OCI-LY7 (cell line): ENCODE measurements at regions not wholly inside any gene's neighbourhood (a gene's known extent, or its start where the extent isn't known, plus 50 kb on each side); places are given as distances from the start of the nearest gene placed in this dataset.

ENCODE experiments used
- BruUV-seq: library from RNA; stranded (reverse); fragments of 400-500 nt; replicated peaks from 2 replicates; lab custom pipeline; 2021; lab: Mats Ljungman, UMichigan
- CTCF ChIA-PET: fragments of 300-600 bp; sonication (Branson Sonifier 250); formaldehyde crosslinking; loops from one replicate; lab custom pipeline; 2022; ENCODE audit warnings: antibody characterized with exemption; ENCODE audit not compliant: unreplicated experiment; lab: Charles Lee
- POLR2A ChIA-PET: fragments of 300-600 bp; sonication (Branson Sonifier 250); formaldehyde crosslinking; loops from one replicate; lab custom pipeline; 2022; ENCODE audit warnings: antibody characterized with exemption; lab: Charles Lee
- DNase-seq: peaks from one replicate; pipeline ENCODE4 v3.0.0-alpha.2; 2015; ENCODE audit warnings: low spot score
- H2AFZ ChIP-seq: fragments of 200-600 bp; sonication (generic), shearing (Covaris generic); 2 replicates; pipeline ENCODE4 v1.6.1; 2014; ENCODE audit warnings: mild to moderate bottlenecking, antibody characterized with exemption, low read length, moderate library complexity
- H3K27ac ChIP-seq: fragments of 200-600 bp; sonication (generic); 2 replicates; pipeline ENCODE4 v1.5.1; 2014; ENCODE audit warnings: mixed run types, low read depth, mild to moderate bottlenecking, moderate library complexity, low read length, inconsistent platforms; ENCODE audit not compliant: poor library complexity, severe bottlenecking
- H3K36me3 ChIP-seq: fragments of 200-600 bp; sonication (generic); 2 replicates; pipeline ENCODE4 v1.6.1; 2014; ENCODE audit warnings: mild to moderate bottlenecking, antibody characterized with exemption, low read length, moderate library complexity, mixed read lengths; ENCODE audit not compliant: insufficient read depth
- H3K4me1 ChIP-seq: fragments of 200-600 bp; sonication (generic); 2 replicates; pipeline ENCODE4 v1.5.1; 2014; ENCODE audit warnings: mild to moderate bottlenecking, low read length; ENCODE audit not compliant: insufficient read depth, poor library complexity, severe bottlenecking
- H3K4me2 ChIP-seq: fragments of 200-600 bp; sonication (generic); 2 replicates; pipeline ENCODE4 v1.6.1; 2014; ENCODE audit warnings: mild to moderate bottlenecking, low read length
- H3K4me3 ChIP-seq: fragments of 200-600 bp; sonication (generic); 2 replicates; pipeline ENCODE4 v1.5.1; 2014; ENCODE audit warnings: mild to moderate bottlenecking, low read depth, low read length; ENCODE audit not compliant: poor library complexity, severe bottlenecking
- H3K79me2 ChIP-seq: fragments of 200-600 bp; sonication (generic); 2 replicates; pipeline ENCODE4 v1.6.1; 2016; ENCODE audit warnings: low read depth, mild to moderate bottlenecking, low read length, moderate library complexity, mixed read lengths; ENCODE audit not compliant: insufficient read depth
- H3K9me2 ChIP-seq: fragments of 200-600 bp; sonication (generic); 2 replicates; pipeline ENCODE4 v1.6.1; 2016; ENCODE audit warnings: mild to moderate bottlenecking, low read length, mixed read lengths; ENCODE audit not compliant: insufficient read depth
- H3K9me3 ChIP-seq: fragments of 200-600 bp; sonication (generic); 2 replicates; pipeline ENCODE4 v1.6.1; 2014; ENCODE audit warnings: mild to moderate bottlenecking, mixed run types, low read length, mixed read lengths
- H4K20me1 ChIP-seq: fragments of 200-600 bp; sonication (generic); 2 replicates; pipeline ENCODE4 v1.6.1; 2014; ENCODE audit warnings: mild to moderate bottlenecking, antibody characterized with exemption, low read length, moderate library complexity, mixed read lengths; ENCODE audit not compliant: insufficient read depth
- EZH2phosphoT487 ChIP-seq: fragments of 200-600 bp; sonication (generic); IDR thresholded peaks from 2 replicates; pipeline ENCODE4 v1.6.1; 2018; ENCODE audit warnings: low read depth, borderline replicate concordance, mild to moderate bottlenecking, mixed run types, antibody characterized with exemption, low read length, moderate library complexity, mixed read lengths
- intact Hi-C: fragments of 100-400 bp; cut with micrococcal nuclease; formaldehyde crosslinking; loops from one replicate; pipeline ENCODE4 v1.10.0; 2022; ENCODE audit not compliant: unreplicated experiment
- TF ChIP-seq, protein P1 (sequence below): fragments of 200-600 bp; sonication (generic); conservative IDR thresholded peaks from 2 replicates; pipeline ENCODE4 v1.5.1; 2014; ENCODE audit warnings: mild to moderate bottlenecking, antibody characterized with exemption, low read length, moderate library complexity, mixed read lengths

DNA sequence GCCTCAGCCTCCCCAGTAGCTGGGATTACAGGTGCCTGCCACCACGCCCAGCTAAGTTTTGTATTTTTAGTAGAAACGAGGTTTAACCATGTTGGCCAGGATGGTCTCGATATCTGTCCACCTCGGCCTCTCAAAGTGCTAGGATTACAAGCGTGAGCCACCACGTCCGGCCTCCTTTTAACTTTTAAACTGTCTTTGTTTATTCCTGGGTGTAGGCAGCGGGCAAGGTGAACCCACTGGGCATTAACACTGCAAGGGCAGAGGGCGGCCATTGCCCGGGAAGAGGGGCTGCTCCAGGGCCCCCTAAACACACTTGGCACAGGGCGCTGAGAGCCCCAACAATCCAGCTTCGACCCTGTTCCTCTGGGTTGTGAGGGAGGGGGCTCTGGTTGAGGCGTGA lies 693.6 kb downstream of the BRD1 start:
- Histone ChIP-seq H3K9me3 (no peaks in the 10 kb centered on the region), H3K4me2 (no peak overlapping the region), H3K36me3 (no peaks in the 10 kb centered on the region), H2AFZ (no peak overlapping the region), H3K79me2 (no peaks in the 10 kb centered on the region), H3K4me1 (no peaks in the 10 kb centered on the region), H3K27ac (no peak overlapping the region), H4K20me1 (no peaks in the 10 kb centered on the region), H3K9me2 (no peaks in the 10 kb centered on the region), H3K4me3 (no peak overlapping the region)
- no TSS peak for BruUV-seq
- ChIA-PET POLR2A (no interaction called here), CTCF (no interaction called here)
- TF ChIP-seq, protein P1, sequence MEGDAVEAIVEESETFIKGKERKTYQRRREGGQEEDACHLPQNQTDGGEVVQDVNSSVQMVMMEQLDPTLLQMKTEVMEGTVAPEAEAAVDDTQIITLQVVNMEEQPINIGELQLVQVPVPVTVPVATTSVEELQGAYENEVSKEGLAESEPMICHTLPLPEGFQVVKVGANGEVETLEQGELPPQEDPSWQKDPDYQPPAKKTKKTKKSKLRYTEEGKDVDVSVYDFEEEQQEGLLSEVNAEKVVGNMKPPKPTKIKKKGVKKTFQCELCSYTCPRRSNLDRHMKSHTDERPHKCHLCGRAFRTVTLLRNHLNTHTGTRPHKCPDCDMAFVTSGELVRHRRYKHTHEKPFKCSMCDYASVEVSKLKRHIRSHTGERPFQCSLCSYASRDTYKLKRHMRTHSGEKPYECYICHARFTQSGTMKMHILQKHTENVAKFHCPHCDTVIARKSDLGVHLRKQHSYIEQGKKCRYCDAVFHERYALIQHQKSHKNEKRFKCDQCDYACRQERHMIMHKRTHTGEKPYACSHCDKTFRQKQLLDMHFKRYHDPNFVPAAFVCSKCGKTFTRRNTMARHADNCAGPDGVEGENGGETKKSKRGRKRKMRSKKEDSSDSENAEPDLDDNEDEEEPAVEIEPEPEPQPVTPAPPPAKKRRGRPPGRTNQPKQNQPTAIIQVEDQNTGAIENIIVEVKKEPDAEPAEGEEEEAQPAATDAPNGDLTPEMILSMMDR = no peak
- TF ChIP-seq EZH2phosphoT487 = no peak
- intact Hi-C loops = no loop called here
- no peak for DNase-seq

DNA sequence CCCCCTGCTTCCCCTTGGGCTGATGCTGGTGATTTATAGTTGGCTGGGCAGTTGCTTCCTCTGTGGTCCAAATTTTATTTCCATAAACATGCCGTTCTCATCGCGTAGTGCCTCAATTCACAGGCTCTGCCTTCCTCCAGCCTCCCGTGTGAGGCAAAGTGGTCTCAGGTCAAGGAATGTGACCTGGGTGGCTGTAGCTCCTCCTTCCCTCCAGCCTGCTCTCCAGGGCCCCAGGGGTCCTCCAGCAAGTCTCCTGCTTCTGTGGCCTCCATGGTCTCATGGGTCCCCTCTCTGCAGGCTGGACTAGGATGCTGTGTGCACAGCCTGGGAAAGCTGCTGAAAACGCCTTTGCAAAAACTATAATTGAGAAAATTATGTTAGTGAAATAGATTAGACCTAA lies 694.1 kb downstream of the BRD1 start:
- no peaks in the 10 kb centered on the region for H4K20me1 ChIP-seq
- H3K27ac ChIP-seq = no peak overlapping the region
- no peak for TF ChIP-seq EZH2phosphoT487
- TF ChIP-seq, protein P1 = no peak
- H3K4me1 ChIP-seq = no peaks in the 10 kb centered on the region
- H3K4me3 ChIP-seq = no peak overlapping the region
- intact Hi-C loops = no loop called here
- POLR2A ChIA-PET = no interaction called here
- H3K9me2 ChIP-seq = no peaks in the 10 kb centered on the region
- no peak for DNase-seq
- no TSS peak for BruUV-seq
- no peaks in the 10 kb centered on the region for H3K36me3 ChIP-seq
- CTCF ChIA-PET = no interaction called here
- H3K4me2 ChIP-seq = no peak overlapping the region
- no peaks in the 10 kb centered on the region for H3K9me3 ChIP-seq
- H3K79me2 ChIP-seq = no peaks in the 10 kb centered on the region
- no peak overlapping the region for H2AFZ ChIP-seq

GRCh38 chr22:49132009-49132408 lies 695.7 kb downstream of the BRD1 start:
- POLR2A ChIA-PET = interaction anchor here (0.7 kb wide), 1 partner anchor 626 kb away, joined by 7 read pairs; no protein-coding TSS in a partner anchor
- intact Hi-C loops = no loop called here
- no peak overlapping the region for H3K27ac ChIP-seq
- H3K36me3 ChIP-seq = no peaks in the 10 kb centered on the region
- TF ChIP-seq, protein P1 = no peak
- no peak for TF ChIP-seq EZH2phosphoT487
- no peaks in the 10 kb centered on the region for H3K4me1 ChIP-seq
- no peaks in the 10 kb centered on the region for H3K9me3 ChIP-seq
- no TSS peak for BruUV-seq
- DNase-seq = no peak
- no peak overlapping the region for H2AFZ ChIP-seq
- no peaks in the 10 kb centered on the region for H3K9me2 ChIP-seq
- no peak overlapping the region for H3K4me2 ChIP-seq
- no peak overlapping the region for H3K4me3 ChIP-seq
- CTCF ChIA-PET = no interaction called here
- no peaks in the 10 kb centered on the region for H3K79me2 ChIP-seq
- no peaks in the 10 kb centered on the region for H4K20me1 ChIP-seq
